ENCODE measurements at regions not wholly inside any gene's neighbourhood (a gene's known extent, or its start where the extent isn't known, plus 50 kb on each side); places are given as distances from the start of the nearest gene placed in this dataset.

DNA sequence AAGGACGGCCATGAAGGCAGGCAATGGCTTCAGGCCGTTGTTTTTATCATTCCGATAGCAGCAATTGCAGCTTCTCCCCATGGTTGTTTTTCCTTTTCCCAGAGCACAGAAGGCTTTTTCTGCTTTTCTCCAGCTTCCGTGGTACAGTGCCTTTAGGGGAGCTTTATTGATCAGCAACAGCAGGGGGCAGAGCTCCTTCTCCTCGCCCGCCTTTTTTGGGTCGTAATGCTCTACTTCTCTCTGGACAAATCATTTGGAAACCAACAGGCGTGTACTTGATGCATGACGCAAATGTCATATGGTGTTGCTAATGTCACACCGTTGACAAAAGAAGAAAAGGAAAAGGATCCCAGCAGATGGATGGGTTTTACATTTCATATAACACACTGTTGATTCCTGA lies 79.7 kb upstream of the SNRK start:
- DNase-seq, result no peak

DNA sequence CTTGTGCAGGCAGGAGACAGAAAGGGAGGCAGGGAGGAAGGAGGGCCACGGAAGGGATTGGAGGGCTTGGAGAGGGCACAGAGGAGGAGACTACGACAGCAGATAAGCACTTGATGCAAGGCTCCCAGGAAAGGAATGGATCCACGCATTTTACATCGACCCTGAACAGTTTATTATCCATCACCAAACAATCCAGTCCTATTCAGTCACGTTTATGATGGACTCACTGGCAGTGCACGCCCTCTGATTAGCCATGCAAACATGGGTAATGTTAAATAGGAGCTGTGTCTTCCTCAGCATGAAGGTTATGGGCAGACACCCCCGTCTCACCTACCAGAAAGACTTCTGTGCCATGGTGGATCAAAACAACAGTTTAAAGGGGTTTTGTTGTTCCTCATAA lies 80.2 kb upstream of the SNRK start:
- no peak for DNase-seq

DNA sequence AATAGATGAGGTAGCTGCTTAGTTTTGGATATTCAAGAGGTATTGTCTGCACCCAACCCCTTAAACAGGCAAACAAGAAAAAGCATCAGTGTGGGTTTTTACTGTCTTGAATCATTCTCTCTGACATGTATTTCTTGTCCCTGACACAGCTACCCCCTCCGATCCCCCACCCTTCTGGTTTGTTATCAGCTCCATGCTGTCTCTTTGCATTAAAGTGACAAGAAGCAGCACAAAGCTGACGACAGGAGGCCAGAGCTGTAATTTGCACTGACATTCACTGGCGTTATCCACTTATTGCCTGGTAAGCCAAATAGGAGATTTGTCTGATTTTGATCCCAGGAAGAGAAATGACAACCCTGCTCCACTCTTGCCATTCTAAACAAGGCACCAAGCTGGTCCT lies 83.3 kb upstream of the SNRK start:
- DNase-seq, result no peak

DNA sequence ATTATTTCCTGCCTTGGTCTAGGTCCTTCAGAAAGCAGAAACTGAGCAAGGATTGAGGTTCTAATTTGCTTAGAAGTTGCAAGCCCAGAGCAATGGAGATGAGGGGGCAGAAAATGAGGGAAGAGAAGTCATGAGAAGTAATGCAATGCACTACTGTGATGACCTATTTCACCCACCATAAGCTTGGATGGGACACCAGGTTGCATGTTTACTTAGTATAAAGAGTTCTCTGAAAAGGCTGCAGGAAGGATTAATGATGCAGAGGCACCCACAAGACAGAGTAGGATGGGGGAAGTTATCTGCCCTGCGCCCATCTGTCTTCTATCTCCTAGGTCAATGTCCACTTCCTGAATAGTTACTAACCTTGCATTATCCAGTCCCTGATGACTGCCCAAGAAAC lies 84.8 kb upstream of the SNRK start:
- DNase-seq, result no peak

DNA sequence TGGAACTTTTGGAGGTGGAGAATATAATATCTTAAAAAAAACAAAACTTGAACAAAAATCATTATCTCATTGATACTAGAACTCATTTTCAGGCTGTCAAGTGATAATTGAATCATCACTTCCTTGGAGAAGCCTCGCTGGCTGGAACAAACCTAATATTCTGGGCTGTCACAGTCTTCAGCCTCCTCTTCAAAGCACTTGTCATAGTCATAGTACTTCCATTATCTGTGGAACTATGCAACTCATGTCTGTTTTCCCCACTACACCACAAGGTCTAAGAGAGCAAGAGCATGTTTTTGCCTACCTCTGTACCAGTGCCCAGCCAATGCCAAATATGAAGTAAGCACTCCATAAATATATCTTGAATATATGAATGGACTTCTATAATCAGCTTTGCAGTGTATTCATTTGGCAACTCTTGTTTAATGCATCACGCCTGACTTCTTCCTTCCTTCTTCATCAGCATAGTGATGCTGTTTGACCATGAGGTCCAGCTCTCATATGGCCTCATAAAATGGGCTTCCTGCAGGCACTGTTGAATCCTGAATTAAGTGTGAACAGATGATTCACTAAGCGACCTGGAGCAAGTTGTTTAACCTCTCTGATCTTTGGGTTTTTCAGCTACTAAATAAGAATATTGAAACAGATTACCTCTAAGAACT lies 86.6 kb upstream of the SNRK start:
- DNase-seq, result no peak

DNA sequence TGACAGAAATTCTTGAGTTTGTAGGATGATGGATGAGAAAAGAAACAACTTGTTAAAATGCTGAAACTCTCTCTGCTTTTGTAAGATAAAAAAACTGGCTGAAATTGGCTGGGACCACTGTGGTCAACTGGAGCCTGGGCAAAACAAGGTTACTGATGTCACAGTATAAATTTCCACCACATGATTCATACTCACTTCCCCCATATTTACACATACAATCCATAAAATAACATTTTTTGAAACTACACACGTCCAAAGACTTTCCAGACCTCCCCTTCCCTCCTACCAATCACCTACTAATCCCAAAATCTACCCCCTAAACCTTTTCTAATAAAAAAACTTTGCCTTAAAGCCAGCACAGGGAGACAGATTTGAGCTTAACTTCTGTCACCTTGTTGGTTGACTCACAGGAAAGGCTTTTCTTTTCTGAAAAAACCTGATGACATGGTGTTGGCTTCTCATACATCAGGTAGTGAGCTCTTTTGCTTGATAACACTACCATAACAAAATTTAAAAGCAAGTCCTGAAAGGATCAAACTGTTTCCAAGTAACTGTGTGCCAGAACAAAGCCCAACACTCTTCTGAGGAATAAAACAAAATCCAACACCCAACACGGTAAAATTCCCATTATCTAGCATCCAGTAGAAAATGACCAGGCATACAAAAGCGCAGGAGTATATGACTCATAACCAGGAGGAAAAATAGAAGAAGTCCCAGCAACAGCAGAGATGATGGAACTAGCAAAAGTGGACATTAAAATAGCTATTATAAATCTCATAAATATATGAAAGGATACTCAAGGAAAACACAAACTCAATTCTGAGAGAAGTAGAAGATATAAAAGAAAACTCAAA lies 87.3 kb upstream of the SNRK start:
- DNase-seq, result no peak

DNA sequence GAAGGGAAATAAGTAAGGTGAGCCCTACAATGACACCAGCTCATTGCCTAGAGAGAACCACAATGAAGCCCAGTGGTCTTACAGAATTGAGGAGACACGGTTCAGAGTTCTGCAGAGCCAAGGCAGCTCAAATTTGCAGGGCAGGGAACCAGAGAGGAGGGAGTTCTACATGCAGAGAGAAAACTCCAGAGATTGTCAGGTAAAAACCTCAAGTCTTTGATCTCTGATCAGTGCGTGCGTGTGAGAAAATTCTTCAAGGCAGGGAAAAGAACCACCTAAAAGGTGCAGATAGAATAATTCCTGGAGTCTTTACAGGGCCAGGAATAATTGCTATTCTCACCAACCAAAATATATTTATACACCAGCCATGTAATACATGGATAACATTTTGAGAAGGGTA lies 88.0 kb upstream of the SNRK start:
- no peak for DNase-seq

DNA sequence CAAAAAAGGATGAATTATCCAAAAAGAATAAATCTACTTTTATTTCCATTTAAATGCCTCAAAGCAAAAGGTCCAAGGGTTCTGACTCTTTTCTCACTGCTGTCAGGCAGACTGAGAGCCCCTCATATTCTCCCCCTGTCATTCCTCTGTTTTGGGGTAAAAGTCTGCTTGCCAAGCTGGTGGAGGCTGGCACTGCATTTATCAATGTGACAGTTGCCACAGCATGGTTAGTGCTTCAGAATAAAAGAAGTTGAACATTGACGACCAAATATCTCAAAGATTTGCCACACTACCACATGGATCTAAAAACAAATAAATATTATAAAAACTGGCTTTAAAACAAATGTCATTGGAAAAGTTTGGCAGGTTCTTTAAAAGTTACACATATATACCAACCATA lies 89.2 kb upstream of the SNRK start:
- DNase-seq, result no peak

DNA sequence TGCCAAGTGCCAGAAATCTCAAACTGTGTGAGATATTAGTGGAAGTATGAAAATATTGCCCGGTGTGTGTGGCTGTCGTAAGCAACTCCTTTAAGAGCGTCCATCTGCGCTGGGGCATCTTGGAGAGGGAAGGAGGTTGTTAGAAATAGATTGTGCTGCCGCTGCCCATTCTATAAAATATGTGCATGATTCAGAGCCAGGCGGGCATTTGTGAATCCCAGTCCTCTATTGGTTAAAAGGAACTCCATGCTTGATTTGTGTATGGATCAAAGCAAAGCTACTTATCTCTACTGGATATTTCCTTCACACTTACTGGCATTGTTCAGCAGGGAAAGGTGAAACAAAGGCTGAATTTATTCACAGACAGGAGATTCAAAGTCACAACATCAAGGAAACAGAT lies 89.6 kb upstream of the SNRK start:
- no peak for DNase-seq

DNA sequence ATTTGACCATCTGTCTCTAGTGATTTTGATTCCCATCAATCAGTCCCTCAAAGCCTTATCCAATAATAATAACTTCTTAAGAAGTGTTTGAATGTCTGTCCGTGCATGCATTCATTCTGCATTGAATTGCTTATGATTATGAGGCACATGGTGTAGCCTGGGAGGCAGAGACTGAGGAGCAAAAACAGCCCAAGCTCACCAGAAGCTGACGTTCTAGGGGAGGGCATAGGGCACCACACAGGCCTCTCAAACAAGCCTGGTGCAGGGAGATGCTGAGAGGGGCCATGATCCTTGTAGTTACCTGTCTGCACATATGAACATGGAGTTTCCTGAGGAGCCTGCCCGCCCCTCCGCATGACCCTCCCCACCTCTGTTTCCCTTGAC lies 89.2 kb upstream of the POMGNT2 start:
- DNase-seq, result no peak

DNA sequence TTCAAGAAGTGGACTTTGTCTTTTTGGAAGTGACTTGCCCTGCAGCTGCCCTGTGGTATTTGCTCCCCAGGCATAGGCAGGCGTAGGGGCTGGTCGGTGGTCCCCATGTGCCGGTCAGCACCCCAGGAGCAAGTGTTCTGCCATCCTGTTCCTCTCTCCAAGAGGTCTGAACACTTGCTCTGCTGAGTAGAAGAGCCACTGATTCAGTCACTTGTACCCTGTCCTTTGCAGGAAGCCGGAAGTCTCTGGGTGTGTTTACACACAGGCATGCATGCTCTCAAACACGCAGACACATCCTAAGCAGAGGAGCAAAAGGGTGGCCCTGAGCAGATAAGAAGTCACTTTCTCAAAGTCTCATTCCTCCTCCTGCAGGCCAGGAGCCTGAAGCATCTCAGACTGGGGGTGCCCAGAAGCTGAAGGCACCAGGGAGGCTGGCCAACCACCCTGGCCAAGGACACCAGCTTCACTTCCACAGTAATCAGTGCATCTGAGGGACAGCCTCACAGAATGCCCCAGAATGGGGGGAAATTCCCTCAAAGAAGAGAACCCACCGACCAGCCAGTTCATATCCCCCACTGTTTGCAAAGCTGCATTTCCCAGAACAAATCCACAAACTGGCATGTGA lies 88.7 kb upstream of the POMGNT2 start:
- DNase-seq, result no peak

DNA sequence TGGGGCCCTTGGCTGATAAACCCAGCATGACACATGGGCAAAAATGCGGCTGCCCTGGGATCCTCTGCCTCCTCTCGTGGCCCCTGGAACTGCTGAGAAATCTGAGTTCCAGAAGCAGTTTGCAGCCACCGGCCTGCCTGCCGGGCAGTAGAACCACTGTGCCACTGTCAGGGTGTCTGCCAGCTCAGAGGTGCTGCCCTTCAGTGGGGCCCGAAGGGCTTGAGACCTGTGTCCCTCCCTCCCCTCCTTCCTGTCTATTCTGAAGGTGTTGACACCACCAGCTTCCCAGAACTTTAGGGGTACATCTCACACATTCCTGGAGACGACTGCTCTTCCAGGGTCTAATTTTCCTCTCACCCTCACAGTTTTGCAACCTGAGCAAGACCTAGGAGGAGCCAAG lies 88.2 kb upstream of the POMGNT2 start:
- no peak for DNase-seq

DNA sequence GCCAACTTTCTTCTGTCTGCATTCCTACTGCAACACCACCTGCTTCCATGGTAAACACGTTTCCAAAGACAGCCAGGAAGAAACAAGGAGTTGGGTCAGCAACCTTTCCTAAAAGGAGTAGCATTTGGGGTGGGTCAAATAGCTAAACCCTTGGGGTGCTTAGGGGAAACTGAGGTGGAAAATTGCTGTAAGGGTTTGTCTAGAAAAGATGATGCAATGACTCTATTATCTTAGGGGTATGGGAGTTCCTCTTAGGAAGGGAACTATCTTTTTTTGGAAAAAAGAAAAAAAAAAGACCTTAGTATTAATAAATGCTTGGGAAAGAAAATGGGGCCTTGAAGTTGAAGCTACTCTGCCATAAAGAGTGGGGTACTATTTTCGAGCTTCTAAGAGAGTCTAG lies 86.1 kb upstream of the POMGNT2 start:
- no peak for DNase-seq

DNA sequence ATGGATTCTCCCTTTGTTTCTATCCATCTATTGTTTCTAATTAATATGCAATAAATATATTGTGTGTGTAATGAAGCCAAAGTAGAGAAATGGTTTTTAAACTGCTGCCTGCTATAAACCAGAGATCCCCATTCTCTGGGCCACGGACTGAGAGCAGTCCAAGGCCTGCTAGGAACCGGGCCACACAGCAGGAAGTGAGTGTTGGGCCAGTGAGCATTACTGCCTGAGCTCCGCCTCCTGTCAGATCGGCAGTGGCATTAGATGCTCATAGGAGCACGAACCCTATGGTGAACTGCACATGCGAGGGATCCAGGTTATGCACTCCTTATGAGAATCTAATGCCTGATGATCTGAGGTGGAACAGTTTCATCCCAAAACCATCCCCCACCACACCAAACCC lies 85.2 kb upstream of the POMGNT2 start:
- no peak for DNase-seq

DNA sequence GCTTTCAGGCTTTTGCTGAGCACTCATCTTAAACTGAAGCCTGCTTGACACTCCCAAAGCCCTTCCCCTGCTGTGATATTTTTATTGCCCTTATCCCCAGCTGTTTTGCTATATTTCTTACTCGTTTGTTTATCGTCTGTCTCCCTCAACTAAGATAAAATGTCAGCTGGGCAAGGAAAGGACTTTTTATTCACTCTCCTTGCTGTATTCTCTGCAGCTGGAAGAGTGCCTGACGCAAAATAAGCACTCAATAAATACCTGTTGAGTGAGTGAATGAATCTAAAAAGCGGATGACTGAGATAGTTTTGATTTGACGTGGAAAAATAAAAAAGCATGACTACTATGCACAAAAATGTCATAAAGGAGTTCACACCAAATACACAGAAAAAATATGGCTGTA lies 84.8 kb upstream of the POMGNT2 start:
- DNase-seq, result peak; percentile 51

DNA sequence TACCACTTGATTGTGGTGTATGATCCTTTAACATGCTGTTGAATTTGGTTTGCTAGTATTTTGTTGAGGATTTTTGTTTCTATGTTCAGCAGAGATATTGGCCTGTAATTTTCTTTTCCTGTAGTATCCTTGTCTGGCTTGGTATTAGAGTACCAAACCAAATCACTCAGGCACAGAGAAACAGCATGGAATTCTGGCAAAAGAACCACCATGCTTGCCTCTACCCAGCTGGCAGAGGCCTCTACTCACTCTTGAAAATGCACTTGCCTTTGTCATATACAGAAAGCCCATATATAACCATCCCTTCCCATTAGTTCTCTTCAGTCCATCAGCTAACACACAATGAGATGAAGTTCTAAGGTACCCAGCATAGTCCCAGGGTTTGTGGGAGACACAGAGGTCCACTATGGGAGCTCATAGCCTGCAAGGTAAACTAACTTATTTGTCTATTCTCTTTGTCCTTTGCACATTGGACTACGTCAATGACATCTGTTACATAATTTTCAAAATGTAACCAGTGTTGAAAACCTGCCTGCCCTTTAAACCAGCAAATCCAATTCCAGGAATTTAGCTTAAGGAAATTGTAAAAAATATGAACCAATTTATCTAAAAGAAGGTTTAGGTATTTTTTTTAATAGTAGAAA lies 82.1 kb upstream of the POMGNT2 start:
- no peak for DNase-seq

DNA sequence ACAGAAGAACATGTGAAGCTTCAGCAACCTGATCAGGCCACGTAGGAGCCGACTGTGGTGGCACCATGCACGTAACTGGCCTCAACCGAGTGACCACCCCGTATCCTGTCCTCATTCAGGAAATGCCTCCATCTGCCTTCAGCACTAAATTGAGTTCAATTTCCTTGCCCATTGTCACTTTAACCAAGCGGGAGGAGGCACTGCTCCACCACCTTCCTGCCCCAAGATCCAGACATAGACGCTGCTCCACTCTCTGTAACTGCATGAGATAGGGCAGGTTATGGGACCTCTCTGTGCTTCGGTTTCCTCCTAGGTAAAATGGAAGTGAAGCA lies 80.1 kb upstream of the POMGNT2 start:
- DNase-seq, result no peak

DNA sequence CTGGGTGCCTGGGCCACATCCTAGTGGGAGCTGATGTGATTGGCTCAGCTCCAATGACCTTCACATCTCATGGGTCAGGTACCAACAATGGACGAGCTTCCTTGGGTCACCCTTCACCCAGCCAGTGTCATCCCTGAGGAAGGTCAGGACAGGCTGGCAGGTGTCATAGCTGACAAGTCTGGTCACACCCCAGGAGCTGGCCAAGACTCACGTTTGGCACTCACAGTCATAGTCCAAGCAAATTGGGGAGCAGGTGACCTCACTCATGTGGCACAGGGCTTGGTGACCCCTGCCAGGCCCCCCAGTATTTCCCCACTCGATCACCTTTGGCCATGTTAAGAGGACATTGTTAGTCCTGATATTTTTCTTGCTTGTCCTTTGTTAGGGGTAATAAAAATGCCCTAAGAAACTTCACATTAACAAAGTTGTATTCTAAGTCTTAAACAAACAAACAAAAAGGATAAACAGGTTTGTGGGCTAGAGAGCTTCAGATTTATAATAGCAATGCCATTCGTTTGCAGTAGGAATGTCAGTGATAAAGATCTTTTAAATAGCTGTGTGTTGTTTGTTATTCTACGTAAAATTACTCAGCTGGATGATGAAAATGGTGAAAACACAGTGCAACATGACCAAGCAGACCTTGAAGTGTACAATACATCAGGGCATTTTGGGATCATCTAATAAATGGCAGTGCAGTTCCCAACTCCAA lies 79.5 kb upstream of the POMGNT2 start:
- DNase-seq, result no peak

DNA sequence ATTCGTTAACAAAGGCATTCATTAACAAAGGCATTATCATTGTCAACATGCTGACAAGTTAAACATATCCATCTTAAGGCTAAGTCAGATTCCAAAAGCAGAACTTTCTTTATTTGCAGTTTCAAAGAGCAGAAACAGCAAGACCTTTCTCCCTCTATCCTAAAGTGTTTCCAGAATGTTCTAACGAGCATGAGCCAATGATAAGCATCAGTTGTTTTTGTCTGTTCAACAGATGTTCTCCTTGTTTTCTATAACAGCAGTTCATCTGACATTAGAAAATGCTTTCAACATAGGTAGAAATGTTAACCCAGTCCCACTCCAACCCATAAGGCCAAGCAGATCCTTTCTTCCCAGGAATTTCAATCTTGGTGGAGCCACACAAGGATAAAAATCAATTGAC lies 77.6 kb upstream of the POMGNT2 start:
- no peak for DNase-seq

DNA sequence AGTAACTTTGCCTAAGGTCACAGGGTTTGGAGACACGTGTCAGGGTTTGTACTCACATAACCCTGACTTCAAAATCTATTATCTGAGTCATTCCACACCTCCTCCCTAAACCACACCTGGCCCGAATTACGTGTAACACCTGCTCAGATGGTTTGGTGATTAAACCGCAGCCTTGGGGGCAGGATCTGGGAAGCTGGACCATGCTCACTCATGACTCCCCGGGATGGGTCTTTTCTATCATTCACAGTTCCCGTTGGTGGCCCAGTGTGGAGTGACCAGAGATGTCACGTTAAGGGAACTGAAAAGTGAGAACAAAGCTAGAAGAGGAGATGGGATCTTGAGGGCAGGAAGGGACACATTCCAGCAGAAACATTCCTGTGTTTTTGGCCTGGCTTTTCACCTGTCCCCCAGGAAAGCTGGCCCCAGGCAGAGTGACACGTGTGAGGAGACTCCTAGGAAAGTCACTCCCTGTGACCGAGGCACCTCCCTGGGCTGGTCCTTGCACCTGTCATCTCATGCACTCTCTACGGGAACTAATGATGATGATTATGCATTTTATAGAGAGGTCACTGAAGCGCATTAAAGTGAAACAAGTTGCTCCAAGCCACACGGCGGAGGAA lies 75.4 kb upstream of the POMGNT2 start:
- DNase-seq, result no peak

DNA sequence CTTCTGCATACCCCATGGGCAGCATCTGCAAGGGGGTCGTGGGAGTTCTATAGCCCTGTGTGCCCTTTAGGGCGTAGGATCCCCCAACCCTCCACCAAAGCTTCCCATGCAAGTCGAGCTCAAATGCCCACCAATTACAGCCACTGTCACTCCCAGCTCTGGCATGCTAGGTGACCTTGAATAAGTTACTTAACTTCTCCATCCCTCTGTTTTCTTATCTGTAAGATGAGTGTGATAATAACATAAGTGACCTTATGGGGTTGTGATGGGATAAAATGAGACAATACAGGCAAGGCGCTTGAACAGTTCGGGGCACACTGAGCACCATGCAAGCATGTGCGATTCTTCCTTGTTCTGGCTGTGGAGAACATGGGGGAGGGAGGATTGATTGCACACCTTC lies 74.8 kb upstream of the POMGNT2 start:
- DNase-seq, result no peak

DNA sequence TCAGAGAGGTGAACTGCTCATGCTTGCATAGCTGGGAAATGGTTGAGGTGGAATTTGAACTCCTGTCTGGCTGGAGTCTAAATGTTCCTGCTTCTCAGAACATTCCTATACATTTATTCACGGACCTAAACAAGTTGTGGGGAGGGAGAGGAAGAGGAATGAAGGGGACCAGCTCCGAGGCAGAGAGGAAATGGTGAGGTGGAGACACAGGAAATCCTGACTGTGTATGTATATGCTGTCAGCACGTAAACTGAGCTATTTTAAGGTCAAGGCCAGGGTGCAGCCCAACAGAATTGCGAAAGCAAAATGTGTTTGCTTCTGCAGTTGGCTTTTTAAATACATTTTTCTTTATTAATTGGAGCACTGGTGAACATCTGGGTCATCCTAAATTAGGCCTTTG lies 74.1 kb upstream of the POMGNT2 start:
- peak; percentile 73 for DNase-seq

DNA sequence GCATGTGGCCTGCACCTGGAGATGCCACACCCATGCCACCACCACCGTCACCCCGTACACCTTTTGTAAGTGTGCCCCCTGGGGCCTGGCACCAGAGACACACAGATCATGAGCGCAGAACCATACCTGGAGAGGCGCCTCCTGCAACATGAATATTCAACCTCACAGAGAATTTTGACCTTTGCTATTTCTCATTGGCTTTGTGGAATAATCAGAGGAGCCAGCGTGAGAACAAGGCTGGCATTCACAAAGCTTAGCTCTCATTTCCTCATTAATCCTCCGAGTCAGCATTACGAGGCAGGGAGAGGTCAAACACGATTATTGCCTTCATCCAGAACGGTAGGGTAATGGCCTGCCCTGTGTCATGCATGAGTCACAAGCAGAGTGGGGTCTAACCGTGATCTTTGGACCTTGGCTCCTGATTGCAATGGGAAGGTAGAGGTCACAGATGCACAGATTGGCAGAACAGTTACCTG lies 73.0 kb upstream of the POMGNT2 start:
- no peak for DNase-seq
